PFSK-1 (cell line): ENCODE measurements at regions not wholly inside any gene's neighbourhood (a gene's known extent, or its start where the extent isn't known, plus 50 kb on each side); places are given as distances from the start of the nearest gene placed in this dataset.

Source experiments
- POLR2AphosphoS5 ChIP-seq: IDR thresholded peaks from 2 replicates; pipeline ENCODE4 v1.6.1; 2012; ENCODE audit warnings: low read depth, mild to moderate bottlenecking, control low read depth, low read length, moderate library complexity
- SIN3A ChIP-seq: IDR thresholded peaks from 2 replicates; pipeline ENCODE4 v1.6.1; 2012; ENCODE audit warnings: mild to moderate bottlenecking, low read length, moderate library complexity, borderline replicate concordance; ENCODE audit not compliant: insufficient read depth

GRCh38 chr22:48539261-48539660, 1288.4 kb downstream of the BRD1 start:
- TF ChIP-seq POLR2AphosphoS5, result no peak
- TF ChIP-seq SIN3A, result no peak
